ENCODE measurements at regions not wholly inside any gene's neighbourhood (a gene's known extent, or its start where the extent isn't known, plus 50 kb on each side); places are given as distances from the start of the nearest gene placed in this dataset.
"Not testable (repeated sequence)": the region's sequence is repeated elsewhere in the genome, so short reads cannot be mapped to it uniquely, and the experiment has no call there.

DNA sequence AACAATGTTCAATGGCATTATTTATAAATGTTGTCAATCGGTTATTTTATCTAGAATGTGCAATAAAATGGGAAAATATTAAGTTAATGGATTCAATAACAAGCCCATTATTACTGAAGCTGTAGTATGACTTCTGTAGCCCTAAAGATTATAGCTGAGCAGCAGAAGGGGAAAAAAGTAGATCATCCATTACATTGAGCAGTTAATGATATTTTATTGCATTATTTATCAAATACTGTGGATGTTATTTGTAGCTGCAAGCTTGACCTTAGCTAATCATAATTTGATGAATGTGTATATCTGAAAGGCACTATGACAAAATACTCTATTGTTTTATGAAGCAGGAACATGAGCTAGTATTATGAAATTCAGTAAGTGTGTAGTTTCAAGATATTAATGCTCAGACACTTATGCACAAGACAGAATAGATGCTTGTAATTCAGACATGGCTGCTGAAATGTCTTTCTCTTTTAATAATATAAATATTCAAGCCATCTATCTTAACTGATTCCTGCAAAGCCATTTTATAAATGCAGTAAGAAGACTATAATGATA is 131.5 kb upstream of the MGAT4C start:
- TF ChIP-seq EP300 (IDR thresholded peaks at IDR 0.05; ENCODE audit: low read depth) (no peak), POLR2AphosphoS5 (IDR thresholded peaks at IDR 0.05) (no peak), POLR2A (IDR thresholded peaks at IDR 0.05) (no peak)
- TF ChIP-seq, protein P1, sequence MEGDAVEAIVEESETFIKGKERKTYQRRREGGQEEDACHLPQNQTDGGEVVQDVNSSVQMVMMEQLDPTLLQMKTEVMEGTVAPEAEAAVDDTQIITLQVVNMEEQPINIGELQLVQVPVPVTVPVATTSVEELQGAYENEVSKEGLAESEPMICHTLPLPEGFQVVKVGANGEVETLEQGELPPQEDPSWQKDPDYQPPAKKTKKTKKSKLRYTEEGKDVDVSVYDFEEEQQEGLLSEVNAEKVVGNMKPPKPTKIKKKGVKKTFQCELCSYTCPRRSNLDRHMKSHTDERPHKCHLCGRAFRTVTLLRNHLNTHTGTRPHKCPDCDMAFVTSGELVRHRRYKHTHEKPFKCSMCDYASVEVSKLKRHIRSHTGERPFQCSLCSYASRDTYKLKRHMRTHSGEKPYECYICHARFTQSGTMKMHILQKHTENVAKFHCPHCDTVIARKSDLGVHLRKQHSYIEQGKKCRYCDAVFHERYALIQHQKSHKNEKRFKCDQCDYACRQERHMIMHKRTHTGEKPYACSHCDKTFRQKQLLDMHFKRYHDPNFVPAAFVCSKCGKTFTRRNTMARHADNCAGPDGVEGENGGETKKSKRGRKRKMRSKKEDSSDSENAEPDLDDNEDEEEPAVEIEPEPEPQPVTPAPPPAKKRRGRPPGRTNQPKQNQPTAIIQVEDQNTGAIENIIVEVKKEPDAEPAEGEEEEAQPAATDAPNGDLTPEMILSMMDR (IDR thresholded peaks at IDR 0.05): no peak
- H3K4me3 ChIP-seq: no peak overlapping the region
- in situ Hi-C loops (cut with MboI; ENCODE audit: low pct_ligation_motif_present in 1 of 4, low pct_unique_long_range_greater_than_20kb in 1 of 4, low sequenced_read_pairs in 3 of 4) (no loop called here), intact Hi-C loops (cut with DNase I; ENCODE audit: low total_unique reads) (no loop called here)
- H3K4me1 ChIP-seq: no peaks in the 10 kb centered on the region
- WGBS, 2 donors (ENCODE audit: low coverage in 1 of 2): 50 to 62% methylated on average over 1 of the region's 1 CpG
- H3K27ac ChIP-seq: no peak overlapping the region
- H3K27me3 ChIP-seq: no peaks in the 10 kb centered on the region
- DNase-seq: no peak
- no peaks in the 10 kb centered on the region for H3K9me3 ChIP-seq
- no peaks in the 10 kb centered on the region for H3K36me3 ChIP-seq

DNA sequence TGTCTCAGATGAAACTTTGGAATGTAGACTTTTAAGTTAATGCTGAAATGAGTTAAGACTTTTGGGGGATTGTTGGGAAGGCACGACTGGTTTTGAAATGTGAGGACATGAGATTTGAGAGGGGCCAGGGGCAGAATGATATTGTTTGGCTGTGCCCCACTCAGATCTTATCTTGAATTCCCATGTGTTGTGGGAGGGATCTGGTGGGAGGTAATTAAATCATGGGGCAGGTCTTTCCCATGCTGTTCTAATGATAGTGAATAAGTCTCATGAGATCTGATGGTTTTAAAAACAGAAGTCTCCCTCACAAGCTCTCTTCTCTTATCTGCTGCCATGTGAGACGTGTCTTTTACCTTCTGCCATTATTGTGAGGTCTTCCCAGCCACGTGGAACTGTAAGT is 127.6 kb upstream of the MGAT4C start:
- WGBS, 2 donors (ENCODE audit: low coverage in 1 of 2): 29 to 56% methylated on average over 1 to 3 of the region's 3 CpGs
- H3K9me3 ChIP-seq; in situ Hi-C loops (cut with MboI; ENCODE audit: low pct_ligation_motif_present in 1 of 4, low pct_unique_long_range_greater_than_20kb in 1 of 4, low sequenced_read_pairs in 3 of 4); H3K4me3 ChIP-seq; H3K4me1 ChIP-seq; H3K36me3 ChIP-seq; DNase-seq; intact Hi-C loops (cut with DNase I; ENCODE audit: low total_unique reads); H3K27me3 ChIP-seq; H3K27ac ChIP-seq: not testable (repeated sequence)

DNA sequence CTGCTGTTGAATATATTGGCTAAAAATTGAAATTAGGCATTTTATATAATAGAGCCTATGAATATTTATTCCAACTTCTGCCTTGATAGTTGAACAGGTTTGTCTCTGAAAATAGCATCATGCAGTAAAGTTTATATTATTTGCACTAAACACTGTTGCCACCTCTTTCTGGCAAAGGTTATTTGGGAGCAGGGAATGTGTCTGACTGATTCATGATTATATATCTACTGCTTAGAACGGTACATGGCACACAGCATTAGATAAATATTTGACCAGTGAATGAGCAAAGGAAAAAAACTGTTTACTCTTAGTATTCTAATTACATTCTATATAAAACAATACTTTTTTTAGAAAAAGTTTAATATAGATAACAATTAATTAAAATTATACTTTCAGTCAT is 123.1 kb upstream of the MGAT4C start:
- Histone ChIP-seq H3K9me3 (no peaks in the 10 kb centered on the region), H3K27me3 (no peaks in the 10 kb centered on the region), H3K4me3 (no peak overlapping the region), H3K36me3 (no peaks in the 10 kb centered on the region), H3K27ac (no peak overlapping the region), H3K4me1 (no peaks in the 10 kb centered on the region)
- DNase-seq: no peak
- WGBS, 2 donors (ENCODE audit: low coverage in 1 of 2): 21% methylated on average over 1 of the region's 1 CpG
- intact Hi-C loops (cut with DNase I; ENCODE audit: low total_unique reads): no loop called here
- TF ChIP-seq, protein P1 (IDR thresholded peaks at IDR 0.05): no peak
- TF ChIP-seq POLR2A (IDR thresholded peaks at IDR 0.05): no peak
- no peak for TF ChIP-seq POLR2AphosphoS5 (IDR thresholded peaks at IDR 0.05)
- TF ChIP-seq EP300 (IDR thresholded peaks at IDR 0.05; ENCODE audit: low read depth): no peak
- in situ Hi-C loops (cut with MboI; ENCODE audit: low pct_ligation_motif_present in 1 of 4, low pct_unique_long_range_greater_than_20kb in 1 of 4, low sequenced_read_pairs in 3 of 4): no loop called here

DNA sequence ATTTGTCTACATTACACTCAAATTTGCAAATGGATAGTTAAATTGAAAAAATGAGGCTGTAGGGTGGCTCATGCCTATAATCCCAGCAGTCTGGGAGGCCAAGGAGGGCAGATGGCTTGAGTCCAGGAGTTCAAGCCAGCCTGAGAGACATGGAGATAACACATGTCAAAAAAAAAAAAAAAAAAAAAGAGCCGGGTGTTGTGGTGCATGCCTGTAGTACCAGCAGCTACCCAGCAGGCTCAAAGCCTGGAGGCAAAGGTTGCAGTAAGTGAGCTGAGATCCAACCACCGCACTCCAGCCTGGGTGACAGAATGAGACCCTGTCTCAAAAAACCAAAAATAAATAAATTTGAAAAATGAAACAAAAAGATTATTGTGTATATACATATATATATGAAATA is 119.9 kb upstream of the MGAT4C start:
- 43 to 53% methylated on average over 2 of the region's 2 CpGs for WGBS, 2 donors (ENCODE audit: low coverage in 1 of 2)
- Histone ChIP-seq H3K4me3 (no peak overlapping the region), H3K27me3 (no peaks in the 10 kb centered on the region), H3K36me3 (no peaks in the 10 kb centered on the region), H3K4me1 (no peaks in the 10 kb centered on the region), H3K27ac (no peak overlapping the region), H3K9me3 (no peaks in the 10 kb centered on the region)
- TF ChIP-seq POLR2AphosphoS5 (IDR thresholded peaks at IDR 0.05): no peak
- TF ChIP-seq, protein P1 (IDR thresholded peaks at IDR 0.05): no peak
- no peak for TF ChIP-seq EP300 (IDR thresholded peaks at IDR 0.05; ENCODE audit: low read depth)
- TF ChIP-seq POLR2A (IDR thresholded peaks at IDR 0.05): no peak
- in situ Hi-C loops (cut with MboI; ENCODE audit: low pct_ligation_motif_present in 1 of 4, low pct_unique_long_range_greater_than_20kb in 1 of 4, low sequenced_read_pairs in 3 of 4): no loop called here
- no peak for DNase-seq
- intact Hi-C loops (cut with DNase I; ENCODE audit: low total_unique reads): no loop called here

DNA sequence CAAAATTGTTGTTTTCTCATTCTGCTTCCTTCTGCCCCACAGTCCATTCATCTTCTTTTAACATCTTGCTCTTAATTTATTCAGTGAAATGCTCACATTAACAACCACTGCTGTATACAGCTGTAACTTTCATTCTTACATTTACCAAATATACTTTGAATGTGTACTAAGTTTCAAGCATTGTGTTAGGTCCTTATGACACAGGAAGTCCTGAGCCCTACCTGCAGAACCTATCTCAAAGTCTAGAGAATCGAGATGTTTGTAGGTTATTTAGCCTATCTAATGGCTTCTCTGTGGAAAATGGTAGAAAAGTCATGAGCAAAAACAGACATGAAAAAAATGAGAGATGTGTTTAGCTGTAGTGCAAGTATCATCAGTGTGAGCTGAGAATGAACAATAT is 117.6 kb upstream of the MGAT4C start:
- no peaks in the 10 kb centered on the region for H3K4me1 ChIP-seq
- in situ Hi-C loops (cut with MboI; ENCODE audit: low pct_ligation_motif_present in 1 of 4, low pct_unique_long_range_greater_than_20kb in 1 of 4, low sequenced_read_pairs in 3 of 4): no loop called here
- intact Hi-C loops (cut with DNase I; ENCODE audit: low total_unique reads): no loop called here
- H3K9me3 ChIP-seq: no peaks in the 10 kb centered on the region
- H3K27ac ChIP-seq: no peak overlapping the region
- H3K4me3 ChIP-seq: no peak overlapping the region
- no peaks in the 10 kb centered on the region for H3K36me3 ChIP-seq
- no peak for DNase-seq
- WGBS, 2 donors (ENCODE audit: low coverage in 1 of 2): 22 to 57% methylated on average over 1 of the region's 1 CpG
- TF ChIP-seq POLR2AphosphoS5 (IDR thresholded peaks at IDR 0.05) (no peak), EP300 (IDR thresholded peaks at IDR 0.05; ENCODE audit: low read depth) (no peak), POLR2A (IDR thresholded peaks at IDR 0.05) (no peak)
- TF ChIP-seq, protein P1 (IDR thresholded peaks at IDR 0.05): no peak
- no peaks in the 10 kb centered on the region for H3K27me3 ChIP-seq

Data from transverse colon (tissue), 4 donors.